ENCODE measurements at regions not wholly inside any gene's neighbourhood (a gene's known extent, or its start where the extent isn't known, plus 50 kb on each side); places are given as distances from the start of the nearest gene placed in this dataset.

GRCh38 chr2:120978359-120979050 is 242.8 kb downstream of the GLI2 start:
- Mint-ChIP-seq H3K27ac (no peak overlapping the region), H3K4me3 (no peak overlapping the region), H3K9me3 (ENCODE audit: insufficient read depth) (no peaks in the 10 kb centered on the region), H3K27me3 (no peaks in the 10 kb centered on the region), H3K4me1 (no peaks in the 10 kb centered on the region)
- intact Hi-C loops (cut with micrococcal nuclease) = no loop called here
- Histone ChIP-seq H3K4me2 (replicated peaks; ENCODE audit: low read depth, low read length, poor library complexity, severe bottlenecking) (no peak overlapping the region), H4K20me1 (ENCODE audit: control insufficient read depth, insufficient read depth, low read length, poor library complexity, severe bottlenecking) (no peaks in the 10 kb centered on the region), H3K36me3 (replicated peaks in 1 of 2; ENCODE audit: control extremely low read depth in 1 of 2, control insufficient read depth in 1 of 2, extremely low read depth in 1 of 2, insufficient read depth in 2 of 2, low read length in 1 of 2) (no peaks in the 10 kb centered on the region), H3K27me3 (replicated peaks in 1 of 4; ENCODE audit: control extremely low read depth in 1 of 4, control insufficient read depth in 3 of 4, insufficient read depth in 4 of 4, low read length in 3 of 4) (no peaks in the 10 kb centered on the region), H3K27ac (ENCODE audit: low read length in 2 of 2) (no peak overlapping the region), H2AFZ (ENCODE audit: insufficient read depth, low read depth, low read length, poor library complexity, severe bottlenecking) (no peak overlapping the region), H3K4me1 (ENCODE audit: control insufficient read depth in 2 of 2, insufficient read depth in 2 of 2, low read length in 2 of 2) (no peaks in the 10 kb centered on the region), H3K4me3 (ENCODE audit: control extremely low read depth in 1 of 5, extremely low read depth in 1 of 5, insufficient read depth in 1 of 5, low read depth in 2 of 5, low read length in 4 of 5) (no peak overlapping the region), H3K9me3 (ENCODE audit: control extremely low read depth in 1 of 3, control insufficient read depth in 2 of 3, insufficient read depth in 1 of 3, low read length in 2 of 3) (peaks cover 0 to 4% (median 0%) of the 10 kb centered on the region in 3 donors), H3K79me2 (ENCODE audit: control insufficient read depth, insufficient read depth, low read length) (no peaks in the 10 kb centered on the region), H3K9ac (ENCODE audit: low read length) (no peak overlapping the region)
- DNase-seq (no peak), ATAC-seq (ENCODE audit: low read depth) (no peak)
- ChIA-PET POLR2A (no interaction called here), CTCF (no interaction called here)
- 96% methylated on average over 20 of the region's 20 CpGs for WGBS (ENCODE audit: insufficient coverage)
- TF ChIP-seq EZH2 (IDR thresholded peaks at IDR 0.05; ENCODE audit: borderline replicate concordance, insufficient read depth, low read depth, low read length, poor library complexity, severe bottlenecking) (no peak), CTCF (IDR thresholded peaks at IDR 0.05) (no peak)

GRCh38 chr2:120979398-120979797 is 243.7 kb downstream of the GLI2 start:
- no peak overlapping the region for H3K4me3 Mint-ChIP-seq
- Histone ChIP-seq H3K27me3 (replicated peaks in 1 of 4; ENCODE audit: control extremely low read depth in 1 of 4, control insufficient read depth in 3 of 4, insufficient read depth in 4 of 4, low read length in 3 of 4) (no peaks in the 10 kb centered on the region), H4K20me1 (ENCODE audit: control insufficient read depth, insufficient read depth, low read length, poor library complexity, severe bottlenecking) (no peaks in the 10 kb centered on the region), H3K4me2 (replicated peaks; ENCODE audit: low read depth, low read length, poor library complexity, severe bottlenecking) (no peak overlapping the region), H3K9ac (ENCODE audit: low read length) (no peak overlapping the region), H2AFZ (ENCODE audit: insufficient read depth, low read depth, low read length, poor library complexity, severe bottlenecking) (no peak overlapping the region), H3K27ac (ENCODE audit: low read length in 2 of 2) (no peak overlapping the region), H3K4me3 (ENCODE audit: control extremely low read depth in 1 of 5, extremely low read depth in 1 of 5, insufficient read depth in 1 of 5, low read depth in 2 of 5, low read length in 4 of 5) (no peak overlapping the region), H3K79me2 (ENCODE audit: control insufficient read depth, insufficient read depth, low read length) (no peaks in the 10 kb centered on the region), H3K9me3 (ENCODE audit: control extremely low read depth in 1 of 3, control insufficient read depth in 2 of 3, insufficient read depth in 1 of 3, low read length in 2 of 3) (peaks cover 0 to 8% (median 0%) of the 10 kb centered on the region in 3 donors), H3K4me1 (ENCODE audit: control insufficient read depth in 2 of 2, insufficient read depth in 2 of 2, low read length in 2 of 2) (no peaks in the 10 kb centered on the region), H3K36me3 (replicated peaks in 1 of 2; ENCODE audit: control extremely low read depth in 1 of 2, control insufficient read depth in 1 of 2, extremely low read depth in 1 of 2, insufficient read depth in 2 of 2, low read length in 1 of 2) (no peaks in the 10 kb centered on the region)
- H3K4me1 Mint-ChIP-seq = no peaks in the 10 kb centered on the region
- no CpG with 5 or more reads among the region's 2 CpGs for WGBS (ENCODE audit: insufficient coverage)
- ATAC-seq (ENCODE audit: low read depth) (no peak), DNase-seq (no peak)
- no peak overlapping the region for H3K27ac Mint-ChIP-seq
- CTCF ChIA-PET = no interaction called here
- intact Hi-C loops (cut with micrococcal nuclease) = no loop called here
- POLR2A ChIA-PET = no interaction called here
- no peaks in the 10 kb centered on the region for H3K27me3 Mint-ChIP-seq
- TF ChIP-seq CTCF (IDR thresholded peaks at IDR 0.05) (no peak), EZH2 (IDR thresholded peaks at IDR 0.05; ENCODE audit: borderline replicate concordance, insufficient read depth, low read depth, low read length, poor library complexity, severe bottlenecking) (no peak)
- H3K9me3 Mint-ChIP-seq (ENCODE audit: insufficient read depth) = no peaks in the 10 kb centered on the region

Data from B cell (primary cell).